Fibroblast of villous mesenchyme (primary cell): ENCODE measurements at regions not wholly inside any gene's neighbourhood (a gene's known extent, or its start where the extent isn't known, plus 50 kb on each side); places are given as distances from the start of the nearest gene placed in this dataset.

ENCODE experiments used
- DNase-seq: peaks from one replicate; pipeline ENCODE4 v3.0.0-alpha.2; 2010; ENCODE audit warnings: low read depth
- H3K4me3 ChIP-seq: 2 replicates; pipeline ENCODE4 v1.5.1; 2011; ENCODE audit warnings: low read depth, mild to moderate bottlenecking, low read length
- CTCF ChIP-seq: IDR thresholded peaks from 2 replicates; pipeline ENCODE4 v1.5.1; 2012; ENCODE audit warnings: low read depth, mild to moderate bottlenecking, low read length; ENCODE audit not compliant: insufficient read depth

GRCh38 chr1:81424816-81425215, 375.9 kb upstream of the ADGRL2 start:
- H3K4me3 ChIP-seq: no peak overlapping the region
- DNase-seq: no peak
- no peak for TF ChIP-seq CTCF

GRCh38 chr1:81424061-81424460, 376.7 kb upstream of the ADGRL2 start:
- peak; percentile 73 for DNase-seq
- no peak overlapping the region for H3K4me3 ChIP-seq
- no peak for TF ChIP-seq CTCF

GRCh38 chr1:81420760-81421159, 380.0 kb upstream of the ADGRL2 start:
- no peak for DNase-seq
- no peak for TF ChIP-seq CTCF
- no peak overlapping the region for H3K4me3 ChIP-seq

- no peak overlapping the region for H3K4me3 ChIP-seq
- peak; percentile 33 for DNase-seq
- peak; percentile 74 for TF ChIP-seq CTCF
Measured at GRCh38 chr1:81414488-81415015, 386.2 kb upstream of the ADGRL2 start.

- TF ChIP-seq CTCF: no peak
- no peak overlapping the region for H3K4me3 ChIP-seq
- DNase-seq: no peak
Measured at GRCh38 chr1:81412954-81413353, 387.8 kb upstream of the ADGRL2 start.

GRCh38 chr1:81410941-81411340, 389.8 kb upstream of the ADGRL2 start:
- no peak overlapping the region for H3K4me3 ChIP-seq
- no peak for DNase-seq
- TF ChIP-seq CTCF: no peak

GRCh38 chr1:81410351-81410750, 390.4 kb upstream of the ADGRL2 start:
- DNase-seq: no peak
- TF ChIP-seq CTCF: no peak
- no peak overlapping the region for H3K4me3 ChIP-seq
